Adrenal gland (tissue), 5 donors: ENCODE measurements at regions not wholly inside any gene's neighbourhood (a gene's known extent, or its start where the extent isn't known, plus 50 kb on each side); places are given as distances from the start of the nearest gene placed in this dataset.

Experiments used
- POLR2A ChIP-seq, 2 donors: fragments of 450-650 bp; IDR thresholded peaks; one replicate each; pipeline ENCODE4 v1.6.1; 2017; ENCODE audit warnings: antibody characterized with exemption in 2 of 2, mild to moderate bottlenecking in 2 of 2, moderate library complexity in 1 of 2
- TF ChIP-seq, protein P1 (sequence below), 6 experiments: fragments of 450-650 bp in 4 of 6; fragments of 200-600 bp in 2 of 6; sonication (generic) in 1 of 6; IDR thresholded peaks; 1 replicate in 5 of 6; 2 replicates in 1 of 6; pipeline versions ENCODE4 v1.5.1 to v1.8.0; 2016 to 2021; ENCODE audit warnings: antibody characterized with exemption in 6 of 6, mild to moderate bottlenecking in 2 of 6, moderate library complexity in 1 of 6
- donor health status: DM: no; HTN: no; CAD: no.

DNA sequence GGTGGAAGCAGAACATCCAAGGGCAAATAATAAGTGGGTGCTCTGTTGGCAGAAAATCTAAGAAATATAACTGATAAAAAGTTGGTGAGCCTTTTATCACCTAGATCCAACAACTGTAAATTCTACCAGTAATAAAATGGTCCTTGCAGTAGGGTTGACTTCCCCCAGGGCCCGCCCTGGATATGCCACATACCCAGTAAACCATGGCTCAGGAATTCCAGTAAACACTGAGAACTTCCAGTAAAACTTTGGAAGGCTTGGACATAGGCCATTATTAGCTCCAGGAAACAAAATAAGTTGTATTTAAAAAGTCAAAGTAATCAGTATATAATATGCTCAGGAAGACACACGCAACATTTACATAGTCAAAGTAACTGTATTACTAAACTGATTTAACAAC, 402.2 kb downstream of the BCAT1 start:
- TF ChIP-seq, protein P1, sequence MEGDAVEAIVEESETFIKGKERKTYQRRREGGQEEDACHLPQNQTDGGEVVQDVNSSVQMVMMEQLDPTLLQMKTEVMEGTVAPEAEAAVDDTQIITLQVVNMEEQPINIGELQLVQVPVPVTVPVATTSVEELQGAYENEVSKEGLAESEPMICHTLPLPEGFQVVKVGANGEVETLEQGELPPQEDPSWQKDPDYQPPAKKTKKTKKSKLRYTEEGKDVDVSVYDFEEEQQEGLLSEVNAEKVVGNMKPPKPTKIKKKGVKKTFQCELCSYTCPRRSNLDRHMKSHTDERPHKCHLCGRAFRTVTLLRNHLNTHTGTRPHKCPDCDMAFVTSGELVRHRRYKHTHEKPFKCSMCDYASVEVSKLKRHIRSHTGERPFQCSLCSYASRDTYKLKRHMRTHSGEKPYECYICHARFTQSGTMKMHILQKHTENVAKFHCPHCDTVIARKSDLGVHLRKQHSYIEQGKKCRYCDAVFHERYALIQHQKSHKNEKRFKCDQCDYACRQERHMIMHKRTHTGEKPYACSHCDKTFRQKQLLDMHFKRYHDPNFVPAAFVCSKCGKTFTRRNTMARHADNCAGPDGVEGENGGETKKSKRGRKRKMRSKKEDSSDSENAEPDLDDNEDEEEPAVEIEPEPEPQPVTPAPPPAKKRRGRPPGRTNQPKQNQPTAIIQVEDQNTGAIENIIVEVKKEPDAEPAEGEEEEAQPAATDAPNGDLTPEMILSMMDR (IDR thresholded peaks at IDR 0.05), result no peak
- TF ChIP-seq POLR2A (IDR thresholded peaks at IDR 0.05), result no peak
